IMR-90 (cell line): ENCODE measurements at regions not wholly inside any gene's neighbourhood (a gene's known extent, or its start where the extent isn't known, plus 50 kb on each side); places are given as distances from the start of the nearest gene placed in this dataset.
"Not testable (repeated sequence)": the region's sequence is repeated elsewhere in the genome, so short reads cannot be mapped to it uniquely, and the experiment has no call there.

Experiments
- ATAC-seq: fragments of 200-7000 bp; cut with Tn5 transposase; 2 replicates; pipeline ENCODE4 v1.9.1; 2020; ENCODE audit warnings: low read depth, mild to moderate bottlenecking, moderate library complexity
- BruUV-seq: library from RNA; stranded (reverse); fragments of 400-500 nt; replicated peaks from 2 replicates; lab custom pipeline; 2021; lab: Mats Ljungman, UMichigan
- CTCF ChIA-PET: fragments of 300-600 bp; formaldehyde crosslinking; extraction: SDS; loops from one replicate; lab custom pipeline; 2021; ENCODE audit warnings: antibody characterized with exemption; lab: Yijun Ruan, JAX
- POLR2A ChIA-PET: fragments of 300-600 bp; sonication (Branson Sonifier 250); formaldehyde crosslinking; loops from one replicate; lab custom pipeline; 2022; ENCODE audit warnings: antibody characterized with exemption; ENCODE audit not compliant: unreplicated experiment; lab: Charles Lee
- DNase-seq: peaks from one replicate; pipeline ENCODE4 v3.0.0; 2013
- H2AFZ ChIP-seq: replicated peaks from 2 replicates; pipeline ENCODE3; 2013; ENCODE audit warnings: low read length, mild to moderate bottlenecking; ENCODE audit not compliant: poor library complexity
- H2AK5ac ChIP-seq: 2 replicates; pipeline ENCODE4 v1.6.1; 2013; ENCODE audit warnings: low read depth, low read length, inconsistent platforms
- H2AK9ac ChIP-seq: replicated peaks from 2 replicates; pipeline ENCODE3; 2013; ENCODE audit warnings: mild to moderate bottlenecking, low read depth, low read length, moderate library complexity; ENCODE audit not compliant: poor library complexity
- H2BK120ac ChIP-seq: 2 replicates; pipeline ENCODE4 v1.6.1; 2013; ENCODE audit warnings: low read depth, low read length, inconsistent platforms
- H2BK15ac ChIP-seq: 3 replicates; pipeline ENCODE4 v1.6.1; 2013; ENCODE audit warnings: low read depth, low read length, inconsistent platforms
- H2BK20ac ChIP-seq: 2 replicates; pipeline ENCODE4 v1.6.1; 2013; ENCODE audit warnings: low read depth, mild to moderate bottlenecking, inconsistent platforms, low read length, moderate library complexity
- H2BK5ac ChIP-seq: 2 replicates; pipeline ENCODE4 v1.6.1; 2013; ENCODE audit warnings: mild to moderate bottlenecking, low read depth, low read length, inconsistent platforms; ENCODE audit not compliant: poor library complexity, severe bottlenecking
- H3K14ac ChIP-seq: replicated peaks from 2 replicates; pipeline ENCODE4 v1.6.1; 2013; ENCODE audit warnings: low read depth, low read length, inconsistent platforms
- H3K18ac ChIP-seq: 2 replicates; pipeline ENCODE4 v1.6.1; 2013; ENCODE audit warnings: low read depth, low read length, control low read depth
- H3K23ac ChIP-seq: 2 replicates; pipeline ENCODE4 v1.6.1; 2013; ENCODE audit warnings: low read depth, low read length, inconsistent platforms
- H3K27ac ChIP-seq: 2 replicates; pipeline ENCODE4 v1.5.1; 2013; ENCODE audit warnings: mild to moderate bottlenecking, control low read depth, low read length; ENCODE audit not compliant: insufficient read depth
- H3K27me3 ChIP-seq: 2 replicates; pipeline ENCODE4 v1.6.1; 2013; ENCODE audit warnings: low read length; ENCODE audit not compliant: control insufficient read depth, insufficient read depth
- H3K36me3 ChIP-seq: 2 replicates; pipeline ENCODE4 v1.6.1; 2013; ENCODE audit warnings: low read length, mixed read lengths; ENCODE audit not compliant: control insufficient read depth, insufficient read depth
- H3K4ac ChIP-seq: 2 replicates; pipeline ENCODE4 v1.6.1; 2013; ENCODE audit warnings: low read depth, low read length, inconsistent platforms
- H3K4me1 ChIP-seq: 2 replicates; pipeline ENCODE4 v1.6.1; 2013; ENCODE audit warnings: low read length, mixed read lengths; ENCODE audit not compliant: control insufficient read depth, insufficient read depth
- H3K4me2 ChIP-seq: 2 replicates; pipeline ENCODE4 v1.6.1; 2013; ENCODE audit warnings: low read depth, mild to moderate bottlenecking, control low read depth, low read length, moderate library complexity
- H3K4me3 ChIP-seq: 2 replicates; pipeline ENCODE4 v1.5.1; 2013; ENCODE audit warnings: low read depth, mild to moderate bottlenecking, control low read depth, low read length, moderate library complexity; ENCODE audit not compliant: insufficient read depth
- H3K56ac ChIP-seq: 2 replicates; pipeline ENCODE4 v1.6.1; 2013; ENCODE audit warnings: low read length, inconsistent platforms; ENCODE audit not compliant: insufficient read depth; ENCODE audit errors: extremely low read depth
- H3K79me1 ChIP-seq, 2 experiments: 2 replicates each; pipeline ENCODE4 v1.6.1; 2013; ENCODE audit warnings: low read length in 2 of 2, inconsistent platforms in 1 of 2, low read depth in 1 of 2
- H3K9ac ChIP-seq: 2 replicates; pipeline ENCODE4 v1.6.1; 2013; ENCODE audit warnings: low read depth, low read length, control low read depth
- H3K9me1 ChIP-seq: 2 replicates; pipeline ENCODE4 v1.6.1; 2013; ENCODE audit warnings: low read length, inconsistent platforms; ENCODE audit not compliant: insufficient read depth
- H3K9me3 ChIP-seq: 2 replicates; pipeline ENCODE4 v1.6.1; 2013; ENCODE audit warnings: low read length; ENCODE audit not compliant: control insufficient read depth, insufficient read depth
- H4K20me1 ChIP-seq: 2 replicates; pipeline ENCODE4 v1.6.1; 2013; ENCODE audit warnings: low read length, inconsistent platforms; ENCODE audit not compliant: insufficient read depth
- H4K5ac ChIP-seq: 2 replicates; pipeline ENCODE4 v1.6.1; 2013; ENCODE audit warnings: mild to moderate bottlenecking, low read depth, low read length, control low read depth
- H4K8ac ChIP-seq, 2 experiments: 2 replicates each; pipeline ENCODE4 v1.6.1; 2013; ENCODE audit warnings: low read depth in 2 of 2, low read length in 2 of 2, control low read depth in 1 of 2, inconsistent platforms in 1 of 2
- H4K91ac ChIP-seq: 2 replicates; pipeline ENCODE4 v1.6.1; 2013; ENCODE audit warnings: low read depth, low read length, inconsistent platforms; ENCODE audit not compliant: insufficient read depth
- WGBS, 2 experiments: methylation state at CpG; one replicate each; pipeline versions ENCODE4 v1.1.5 to v1.1.7; 2013; ENCODE audit warnings: missing lambda C conversion rate in 2 of 2; ENCODE audit not compliant: insufficient read length in 1 of 2; ENCODE audit errors: extremely low coverage in 2 of 2; 5-methylcytosine and 5-hydroxymethylcytosine counted together
- dilution Hi-C: fragments of 300-500 bp; cut with HindIII; formaldehyde crosslinking; loops from one replicate; pipeline ENCODE4 v1.14.3; 2018; ENCODE audit warnings: low sequenced_read_pairs; ENCODE audit not compliant: unreplicated experiment
- in situ Hi-C: fragments of 300-500 bp; cut with MboI; formaldehyde crosslinking; loops from 3 replicates; pipeline ENCODE4 v1.14.3; 2019; ENCODE audit warnings: low sequenced_read_pairs, inconsistent platforms, mixed read lengths
- intact Hi-C: fragments of 100-400 bp; cut with micrococcal nuclease; formaldehyde crosslinking; loops from 2 replicates; pipeline ENCODE4 v1.10.0; 2022

GRCh38 chr2:146403546-146404160 lies 1441.2 kb upstream of the ACVR2A start:
- H3K9me1 ChIP-seq, H3K4me1 ChIP-seq, H4K91ac ChIP-seq, H2BK120ac ChIP-seq, H4K20me1 ChIP-seq, H3K9me3 ChIP-seq, H2AFZ ChIP-seq, POLR2A ChIA-PET, H3K79me1 ChIP-seq, H3K4ac ChIP-seq, H2AK9ac ChIP-seq, H3K9ac ChIP-seq, dilution Hi-C loops, intact Hi-C loops, ATAC-seq, H2AK5ac ChIP-seq, H3K23ac ChIP-seq, H2BK15ac ChIP-seq, H3K18ac ChIP-seq, H2BK20ac ChIP-seq, H3K56ac ChIP-seq, H4K5ac ChIP-seq, H3K27me3 ChIP-seq, CTCF ChIA-PET, H3K14ac ChIP-seq, H3K4me2 ChIP-seq, in situ Hi-C loops, H2BK5ac ChIP-seq, H3K27ac ChIP-seq, H3K36me3 ChIP-seq, H4K8ac ChIP-seq, DNase-seq, BruUV-seq, H3K4me3 ChIP-seq: not testable (repeated sequence)
- 93% methylated on average over 3 of the region's 28 CpGs; no CpG with 5 or more reads in 1 of the 2 experiments for WGBS, 2 experiments
